GM23338 (cell line): ENCODE measurements at regions not wholly inside any gene's neighbourhood (a gene's known extent, or its start where the extent isn't known, plus 50 kb on each side); places are given as distances from the start of the nearest gene placed in this dataset.

Experiments
- ATAC-seq: fragments of 200-7000 bp; cut with Tn5 transposase; 3 replicates; pipeline ENCODE4 v1.9.1; 2020
- DNase-seq: peaks from one replicate; pipeline ENCODE4 v3.0.0-alpha.2; 2015; ENCODE audit warnings: low spot score
- H2AFZ ChIP-seq: fragments of 200-600 bp; sonication (generic); 2 replicates; pipeline ENCODE4 v1.8.0; 2016; ENCODE audit warnings: antibody characterized with exemption, mild to moderate bottlenecking, moderate library complexity
- H3F3A ChIP-seq: fragments of 200-600 bp; sonication (generic); replicated peaks from 2 replicates; pipeline ENCODE4 v1.8.0; 2017; ENCODE audit warnings: antibody characterized with exemption, mixed run types, low read depth
- H3K27ac ChIP-seq: fragments of 200-600 bp; sonication (generic); 2 replicates; pipeline ENCODE4 v1.6.1; 2016; ENCODE audit warnings: low read depth
- H3K27me3 ChIP-seq: fragments of 200-600 bp; sonication (generic); 2 replicates; pipeline ENCODE4 v1.8.0; 2016; ENCODE audit warnings: mild to moderate bottlenecking, mixed run types, moderate library complexity; ENCODE audit not compliant: insufficient read depth
- H3K36me3 ChIP-seq: fragments of 200-600 bp; sonication (generic); 2 replicates; pipeline ENCODE4 v1.8.0; 2016; ENCODE audit warnings: mild to moderate bottlenecking; ENCODE audit not compliant: insufficient read depth
- H3K4me1 ChIP-seq: fragments of 200-600 bp; sonication (generic); 2 replicates; pipeline ENCODE4 v1.8.0; 2016; ENCODE audit warnings: mild to moderate bottlenecking, moderate library complexity; ENCODE audit not compliant: insufficient read depth
- H3K4me2 ChIP-seq: fragments of 200-600 bp; sonication (generic); 2 replicates; pipeline ENCODE4 v1.7.1; 2017; ENCODE audit warnings: mixed run types
- H3K4me3 ChIP-seq: fragments of 200-600 bp; sonication (generic); 2 replicates; pipeline ENCODE4 v1.6.1; 2016; ENCODE audit warnings: mixed run types
- H3K79me2 ChIP-seq: fragments of 200-600 bp; sonication (generic); replicated peaks from 2 replicates; pipeline ENCODE4 v1.8.0; 2017; ENCODE audit warnings: mild to moderate bottlenecking; ENCODE audit not compliant: insufficient read depth
- H3K9me2 ChIP-seq: fragments of 200-600 bp; sonication (generic); 2 replicates; pipeline ENCODE4 v1.8.0; 2017; ENCODE audit not compliant: insufficient read depth
- H4K20me1 ChIP-seq: fragments of 200-600 bp; sonication (generic); replicated peaks from 2 replicates; pipeline ENCODE4 v1.8.0; 2017; ENCODE audit warnings: mild to moderate bottlenecking; ENCODE audit not compliant: insufficient read depth
- H3K27ac Mint-ChIP-seq: 2 replicates; pipeline ENCODE4 v1.8.0; 2020; ENCODE audit warnings: inconsistent platforms, mild to moderate bottlenecking, moderate library complexity, mixed read lengths
- H3K27me3 Mint-ChIP-seq: 3 replicates; pipeline ENCODE4 v1.8.0; 2022; ENCODE audit warnings: low read depth, mild to moderate bottlenecking, moderate library complexity, mixed read lengths, inconsistent platforms; ENCODE audit not compliant: insufficient read depth, poor library complexity
- H3K36me3 Mint-ChIP-seq: 3 replicates; pipeline ENCODE4 v1.8.0; 2021; ENCODE audit warnings: low read depth, mild to moderate bottlenecking, inconsistent platforms, moderate library complexity, mixed read lengths
- H3K4me1 Mint-ChIP-seq: 3 replicates; pipeline ENCODE4 v1.8.0; 2020; ENCODE audit warnings: mild to moderate bottlenecking, inconsistent platforms, mixed read lengths
- H3K4me3 Mint-ChIP-seq: 3 replicates; pipeline ENCODE4 v1.8.0; 2021; ENCODE audit warnings: moderate library complexity, mild to moderate bottlenecking, inconsistent platforms, mixed read lengths
- H3K9me3 Mint-ChIP-seq: 3 replicates; pipeline ENCODE4 v1.8.0; 2020; ENCODE audit warnings: moderate library complexity, mild to moderate bottlenecking, inconsistent platforms, mixed read lengths
- JUNB ChIP-seq: IDR thresholded peaks from one replicate; pipeline ENCODE4 v1.6.1; 2016; ENCODE audit warnings: antibody characterized with exemption; ENCODE audit not compliant: unreplicated experiment
- ZNF114 ChIP-seq: fragments of 250-450 bp; sonication (Bioruptor Pico); IDR thresholded peaks from 2 replicates; pipeline ENCODE4 v1.5.0; 2020; ENCODE audit warnings: mild to moderate bottlenecking, moderate library complexity
- TF ChIP-seq, protein P1 (sequence below): fragments of 250-450 bp; sonication (Bioruptor Pico); IDR thresholded peaks from 2 replicates; pipeline ENCODE4 v1.5.0; 2020; ENCODE audit warnings: mild to moderate bottlenecking, moderate library complexity
- TF ChIP-seq, protein P2 (sequence below): IDR thresholded peaks from one replicate; pipeline ENCODE4 v1.6.1; 2018; ENCODE audit warnings: antibody characterized with exemption; ENCODE audit not compliant: unreplicated experiment

DNA sequence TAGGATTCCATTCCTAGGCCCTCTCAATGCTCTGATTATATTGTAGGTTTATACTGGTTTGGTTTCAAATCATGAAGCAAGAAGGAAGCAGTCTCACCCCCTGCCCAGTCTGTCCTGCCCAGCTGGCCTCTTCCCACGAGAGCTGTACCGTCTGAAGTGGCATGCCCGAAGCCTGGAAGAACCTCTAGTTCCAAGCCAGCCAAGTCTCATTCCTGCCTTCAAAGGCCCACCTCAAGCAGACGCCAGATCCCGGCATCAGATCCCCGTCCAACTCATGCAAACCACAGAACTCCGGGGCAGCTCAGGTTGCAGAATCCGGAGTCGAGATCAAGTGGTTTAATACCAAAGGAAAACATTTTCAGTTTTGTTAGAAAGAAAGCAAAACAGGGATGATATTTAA lies 234.4 kb downstream of the LPIN1 start:
- Histone ChIP-seq H3K79me2 (no peaks in the 10 kb centered on the region), H3K36me3 (no peaks in the 10 kb centered on the region), H3F3A (no peaks in the 10 kb centered on the region), H3K4me1 (peaks cover 4% of the 10 kb centered on the region; the same call in 1 of the 2 replicates), H3K4me2 (no peak overlapping the region), H3K9me2 (peaks cover 11% of the 10 kb centered on the region; the same call in 1 of the 2 replicates), H3K4me3 (no peak overlapping the region), H2AFZ (no peak overlapping the region), H3K27ac (no peak overlapping the region), H3K27me3 (no peaks in the 10 kb centered on the region), H4K20me1 (no peaks in the 10 kb centered on the region)
- Mint-ChIP-seq H3K4me3 (no peak overlapping the region), H3K4me1 (peaks cover 8% of the 10 kb centered on the region), H3K27ac (no peak overlapping the region), H3K27me3 (peaks cover 7% of the 10 kb centered on the region), H3K36me3 (no peaks in the 10 kb centered on the region), H3K9me3 (no peaks in the 10 kb centered on the region; the same call in 1 of the 3 replicates)
- DNase-seq (no peak), ATAC-seq (no peak)
- no peak for TF ChIP-seq JUNB
- TF ChIP-seq ZNF114 (CRISPR knock-in tag), result no peak
- TF ChIP-seq, protein P1, sequence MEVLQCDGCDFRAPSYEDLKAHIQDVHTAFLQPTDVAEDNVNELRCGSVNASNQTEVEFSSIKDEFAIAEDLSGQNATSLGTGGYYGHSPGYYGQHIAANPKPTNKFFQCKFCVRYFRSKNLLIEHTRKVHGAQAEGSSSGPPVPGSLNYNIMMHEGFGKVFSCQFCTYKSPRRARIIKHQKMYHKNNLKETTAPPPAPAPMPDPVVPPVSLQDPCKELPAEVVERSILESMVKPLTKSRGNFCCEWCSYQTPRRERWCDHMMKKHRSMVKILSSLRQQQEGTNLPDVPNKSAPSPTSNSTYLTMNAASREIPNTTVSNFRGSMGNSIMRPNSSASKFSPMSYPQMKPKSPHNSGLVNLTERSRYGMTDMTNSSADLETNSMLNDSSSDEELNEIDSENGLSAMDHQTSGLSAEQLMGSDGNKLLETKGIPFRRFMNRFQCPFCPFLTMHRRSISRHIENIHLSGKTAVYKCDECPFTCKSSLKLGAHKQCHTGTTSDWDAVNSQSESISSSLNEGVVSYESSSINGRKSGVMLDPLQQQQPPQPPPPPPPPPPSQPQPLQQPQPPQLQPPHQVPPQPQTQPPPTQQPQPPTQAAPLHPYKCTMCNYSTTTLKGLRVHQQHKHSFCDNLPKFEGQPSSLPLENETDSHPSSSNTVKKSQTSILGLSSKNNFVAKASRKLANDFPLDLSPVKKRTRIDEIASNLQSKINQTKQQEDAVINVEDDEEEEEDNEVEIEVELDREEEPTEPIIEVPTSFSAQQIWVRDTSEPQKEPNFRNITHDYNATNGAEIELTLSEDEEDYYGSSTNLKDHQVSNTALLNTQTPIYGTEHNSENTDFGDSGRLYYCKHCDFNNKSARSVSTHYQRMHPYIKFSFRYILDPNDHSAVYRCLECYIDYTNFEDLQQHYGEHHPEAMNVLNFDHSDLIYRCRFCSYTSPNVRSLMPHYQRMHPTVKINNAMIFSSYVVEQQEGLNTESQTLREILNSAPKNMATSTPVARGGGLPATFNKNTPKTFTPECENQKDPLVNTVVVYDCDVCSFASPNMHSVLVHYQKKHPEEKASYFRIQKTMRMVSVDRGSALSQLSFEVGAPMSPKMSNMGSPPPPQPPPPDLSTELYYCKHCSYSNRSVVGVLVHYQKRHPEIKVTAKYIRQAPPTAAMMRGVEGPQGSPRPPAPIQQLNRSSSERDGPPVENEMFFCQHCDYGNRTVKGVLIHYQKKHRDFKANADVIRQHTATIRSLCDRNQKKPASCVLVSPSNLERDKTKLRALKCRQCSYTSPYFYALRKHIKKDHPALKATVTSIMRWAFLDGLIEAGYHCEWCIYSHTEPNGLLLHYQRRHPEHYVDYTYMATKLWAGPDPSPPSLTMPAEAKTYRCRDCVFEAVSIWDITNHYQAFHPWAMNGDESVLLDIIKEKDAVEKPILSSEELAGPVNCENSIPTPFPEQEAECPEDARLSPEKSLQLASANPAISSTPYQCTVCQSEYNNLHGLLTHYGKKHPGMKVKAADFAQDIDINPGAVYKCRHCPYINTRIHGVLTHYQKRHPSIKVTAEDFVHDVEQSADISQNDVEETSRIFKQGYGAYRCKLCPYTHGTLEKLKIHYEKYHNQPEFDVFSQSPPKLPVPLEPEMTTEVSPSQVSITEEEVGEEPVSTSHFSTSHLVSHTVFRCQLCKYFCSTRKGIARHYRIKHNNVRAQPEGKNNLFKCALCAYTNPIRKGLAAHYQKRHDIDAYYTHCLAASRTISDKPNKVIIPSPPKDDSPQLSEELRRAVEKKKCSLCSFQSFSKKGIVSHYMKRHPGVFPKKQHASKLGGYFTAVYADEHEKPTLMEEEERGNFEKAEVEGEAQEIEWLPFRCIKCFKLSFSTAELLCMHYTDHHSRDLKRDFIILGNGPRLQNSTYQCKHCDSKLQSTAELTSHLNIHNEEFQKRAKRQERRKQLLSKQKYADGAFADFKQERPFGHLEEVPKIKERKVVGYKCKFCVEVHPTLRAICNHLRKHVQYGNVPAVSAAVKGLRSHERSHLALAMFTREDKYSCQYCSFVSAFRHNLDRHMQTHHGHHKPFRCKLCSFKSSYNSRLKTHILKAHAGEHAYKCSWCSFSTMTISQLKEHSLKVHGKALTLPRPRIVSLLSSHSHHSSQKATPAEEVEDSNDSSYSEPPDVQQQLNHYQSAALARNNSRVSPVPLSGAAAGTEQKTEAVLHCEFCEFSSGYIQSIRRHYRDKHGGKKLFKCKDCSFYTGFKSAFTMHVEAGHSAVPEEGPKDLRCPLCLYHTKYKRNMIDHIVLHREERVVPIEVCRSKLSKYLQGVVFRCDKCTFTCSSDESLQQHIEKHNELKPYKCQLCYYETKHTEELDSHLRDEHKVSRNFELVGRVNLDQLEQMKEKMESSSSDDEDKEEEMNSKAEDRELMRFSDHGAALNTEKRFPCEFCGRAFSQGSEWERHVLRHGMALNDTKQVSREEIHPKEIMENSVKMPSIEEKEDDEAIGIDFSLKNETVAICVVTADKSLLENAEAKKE (CRISPR knock-in tag), result no peak
- TF ChIP-seq, protein P2, sequence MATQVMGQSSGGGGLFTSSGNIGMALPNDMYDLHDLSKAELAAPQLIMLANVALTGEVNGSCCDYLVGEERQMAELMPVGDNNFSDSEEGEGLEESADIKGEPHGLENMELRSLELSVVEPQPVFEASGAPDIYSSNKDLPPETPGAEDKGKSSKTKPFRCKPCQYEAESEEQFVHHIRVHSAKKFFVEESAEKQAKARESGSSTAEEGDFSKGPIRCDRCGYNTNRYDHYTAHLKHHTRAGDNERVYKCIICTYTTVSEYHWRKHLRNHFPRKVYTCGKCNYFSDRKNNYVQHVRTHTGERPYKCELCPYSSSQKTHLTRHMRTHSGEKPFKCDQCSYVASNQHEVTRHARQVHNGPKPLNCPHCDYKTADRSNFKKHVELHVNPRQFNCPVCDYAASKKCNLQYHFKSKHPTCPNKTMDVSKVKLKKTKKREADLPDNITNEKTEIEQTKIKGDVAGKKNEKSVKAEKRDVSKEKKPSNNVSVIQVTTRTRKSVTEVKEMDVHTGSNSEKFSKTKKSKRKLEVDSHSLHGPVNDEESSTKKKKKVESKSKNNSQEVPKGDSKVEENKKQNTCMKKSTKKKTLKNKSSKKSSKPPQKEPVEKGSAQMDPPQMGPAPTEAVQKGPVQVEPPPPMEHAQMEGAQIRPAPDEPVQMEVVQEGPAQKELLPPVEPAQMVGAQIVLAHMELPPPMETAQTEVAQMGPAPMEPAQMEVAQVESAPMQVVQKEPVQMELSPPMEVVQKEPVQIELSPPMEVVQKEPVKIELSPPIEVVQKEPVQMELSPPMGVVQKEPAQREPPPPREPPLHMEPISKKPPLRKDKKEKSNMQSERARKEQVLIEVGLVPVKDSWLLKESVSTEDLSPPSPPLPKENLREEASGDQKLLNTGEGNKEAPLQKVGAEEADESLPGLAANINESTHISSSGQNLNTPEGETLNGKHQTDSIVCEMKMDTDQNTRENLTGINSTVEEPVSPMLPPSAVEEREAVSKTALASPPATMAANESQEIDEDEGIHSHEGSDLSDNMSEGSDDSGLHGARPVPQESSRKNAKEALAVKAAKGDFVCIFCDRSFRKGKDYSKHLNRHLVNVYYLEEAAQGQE, result no peak
